PC-3 (cell line): ENCODE measurements at regions not wholly inside any gene's neighbourhood (a gene's known extent, or its start where the extent isn't known, plus 50 kb on each side); places are given as distances from the start of the nearest gene placed in this dataset.

Experiments
- EZH2 ChIP-seq: fragments of 300-600 bp; sonication (generic); IDR thresholded peaks from one replicate; pipeline ENCODE4 v1.6.1; 2017; ENCODE audit warnings: antibody characterized with exemption, mild to moderate bottlenecking, low read length; ENCODE audit not compliant: unreplicated experiment
- EZH2phosphoT487 ChIP-seq: fragments of 300-600 bp; sonication (generic); IDR thresholded peaks from 2 replicates; pipeline ENCODE4 v1.6.1; 2018; ENCODE audit warnings: mild to moderate bottlenecking, antibody characterized with exemption, low read length, borderline replicate concordance
- TF ChIP-seq, protein P1 (sequence below): fragments of 300-600 bp; sonication (generic); conservative IDR thresholded peaks from 2 replicates; pipeline ENCODE4 v1.5.1; 2017; ENCODE audit warnings: antibody characterized with exemption, low read depth, mild to moderate bottlenecking, low read length

DNA sequence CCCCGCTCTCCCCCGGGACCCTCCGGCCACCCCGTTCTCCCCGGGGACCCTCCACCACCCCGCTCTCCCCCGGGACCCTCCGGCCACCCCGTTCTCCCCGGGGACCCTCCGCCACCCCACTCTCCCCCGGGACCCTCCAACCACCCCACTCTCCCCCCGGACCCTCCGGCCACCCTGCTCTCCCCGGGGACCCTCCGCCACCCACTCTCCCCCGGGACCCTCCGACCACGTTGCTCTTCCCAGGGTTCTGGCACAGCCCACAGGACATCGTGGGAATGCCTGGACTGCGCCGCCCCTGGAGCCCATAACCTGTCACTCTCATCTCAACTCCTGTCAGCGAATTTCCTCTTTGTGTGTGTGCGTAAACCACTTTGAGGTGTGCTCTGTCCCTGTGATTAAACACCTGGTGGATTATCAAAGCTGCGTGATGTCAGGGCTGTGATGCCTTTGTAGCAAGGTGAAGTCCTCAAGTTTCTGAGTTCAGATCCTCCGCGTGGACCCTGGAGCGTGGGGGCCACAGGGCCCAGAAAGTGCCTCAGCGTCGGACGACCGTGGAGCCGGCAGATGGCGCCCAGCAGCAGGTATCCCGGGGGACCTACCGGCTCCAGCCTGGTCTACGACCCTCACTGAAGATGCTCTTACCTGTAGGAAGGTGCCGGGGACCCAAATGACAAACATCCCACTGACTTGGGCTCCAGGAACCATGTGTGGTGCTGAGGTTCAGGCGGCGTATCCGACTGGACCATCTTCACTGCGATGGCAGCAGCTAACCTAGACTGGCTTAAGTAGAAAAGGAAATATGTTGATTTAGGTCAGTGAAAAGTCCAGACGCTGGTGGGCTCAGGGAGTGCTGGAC, 63.2 kb upstream of the GALNT9 start:
- TF ChIP-seq, protein P1, sequence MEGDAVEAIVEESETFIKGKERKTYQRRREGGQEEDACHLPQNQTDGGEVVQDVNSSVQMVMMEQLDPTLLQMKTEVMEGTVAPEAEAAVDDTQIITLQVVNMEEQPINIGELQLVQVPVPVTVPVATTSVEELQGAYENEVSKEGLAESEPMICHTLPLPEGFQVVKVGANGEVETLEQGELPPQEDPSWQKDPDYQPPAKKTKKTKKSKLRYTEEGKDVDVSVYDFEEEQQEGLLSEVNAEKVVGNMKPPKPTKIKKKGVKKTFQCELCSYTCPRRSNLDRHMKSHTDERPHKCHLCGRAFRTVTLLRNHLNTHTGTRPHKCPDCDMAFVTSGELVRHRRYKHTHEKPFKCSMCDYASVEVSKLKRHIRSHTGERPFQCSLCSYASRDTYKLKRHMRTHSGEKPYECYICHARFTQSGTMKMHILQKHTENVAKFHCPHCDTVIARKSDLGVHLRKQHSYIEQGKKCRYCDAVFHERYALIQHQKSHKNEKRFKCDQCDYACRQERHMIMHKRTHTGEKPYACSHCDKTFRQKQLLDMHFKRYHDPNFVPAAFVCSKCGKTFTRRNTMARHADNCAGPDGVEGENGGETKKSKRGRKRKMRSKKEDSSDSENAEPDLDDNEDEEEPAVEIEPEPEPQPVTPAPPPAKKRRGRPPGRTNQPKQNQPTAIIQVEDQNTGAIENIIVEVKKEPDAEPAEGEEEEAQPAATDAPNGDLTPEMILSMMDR: no peak
- TF ChIP-seq EZH2phosphoT487: no peak
- TF ChIP-seq EZH2: no peak
